NCI-H1436 (cell line): ENCODE measurements at regions not wholly inside any gene's neighbourhood (a gene's known extent, or its start where the extent isn't known, plus 50 kb on each side); places are given as distances from the start of the nearest gene placed in this dataset.

Experiments used
- DNase-seq: peaks from one replicate; lab custom pipeline; 2025; lab: John Stamatoyannopoulos, UW

DNA sequence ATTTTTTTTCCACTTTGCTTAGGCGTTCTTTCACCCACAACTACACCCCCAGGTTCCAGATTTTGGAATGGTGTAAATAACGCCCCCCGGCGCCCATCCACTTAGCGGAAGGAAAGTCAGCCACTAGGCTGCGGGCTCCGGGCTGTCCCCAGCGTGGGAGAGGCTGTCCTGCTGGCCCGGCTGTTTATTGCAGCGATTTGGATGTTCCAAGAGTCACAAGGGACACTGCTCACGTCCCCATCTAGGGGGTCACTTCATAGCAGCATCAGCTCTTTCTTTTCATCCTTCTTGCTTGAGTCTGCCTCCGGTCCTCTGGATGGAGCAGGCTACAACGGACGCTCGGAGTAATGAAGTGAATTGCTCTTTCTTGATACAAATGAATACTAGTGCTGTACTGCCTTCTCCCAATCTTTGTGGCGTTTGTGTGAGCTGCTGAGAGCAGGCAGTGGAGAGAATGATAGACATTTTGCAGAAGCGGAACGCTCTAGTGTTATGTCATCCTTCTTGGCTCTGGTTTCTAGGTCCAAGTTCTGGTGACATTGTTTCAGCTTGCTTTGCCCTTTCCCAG lies 50.7 kb upstream of the PAIP2B start:
- DNase-seq, result no peak

DNA sequence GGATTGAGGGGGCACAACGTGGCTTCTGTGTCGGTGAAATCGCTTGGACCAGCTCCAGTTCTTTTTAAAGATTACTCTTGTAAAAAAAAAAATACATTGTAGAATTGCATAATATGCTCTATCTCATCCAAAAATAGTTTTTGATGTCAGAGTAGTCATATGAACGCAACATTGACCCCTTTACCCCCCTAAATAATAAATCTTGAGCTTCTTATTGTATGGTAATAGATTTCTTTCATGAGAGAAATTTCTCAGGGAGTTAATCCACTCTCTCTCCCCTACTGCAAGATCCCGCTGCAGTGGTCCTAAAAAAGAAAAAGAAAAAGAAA lies 50.2 kb upstream of the PAIP2B start:
- DNase-seq, result no peak

DNA sequence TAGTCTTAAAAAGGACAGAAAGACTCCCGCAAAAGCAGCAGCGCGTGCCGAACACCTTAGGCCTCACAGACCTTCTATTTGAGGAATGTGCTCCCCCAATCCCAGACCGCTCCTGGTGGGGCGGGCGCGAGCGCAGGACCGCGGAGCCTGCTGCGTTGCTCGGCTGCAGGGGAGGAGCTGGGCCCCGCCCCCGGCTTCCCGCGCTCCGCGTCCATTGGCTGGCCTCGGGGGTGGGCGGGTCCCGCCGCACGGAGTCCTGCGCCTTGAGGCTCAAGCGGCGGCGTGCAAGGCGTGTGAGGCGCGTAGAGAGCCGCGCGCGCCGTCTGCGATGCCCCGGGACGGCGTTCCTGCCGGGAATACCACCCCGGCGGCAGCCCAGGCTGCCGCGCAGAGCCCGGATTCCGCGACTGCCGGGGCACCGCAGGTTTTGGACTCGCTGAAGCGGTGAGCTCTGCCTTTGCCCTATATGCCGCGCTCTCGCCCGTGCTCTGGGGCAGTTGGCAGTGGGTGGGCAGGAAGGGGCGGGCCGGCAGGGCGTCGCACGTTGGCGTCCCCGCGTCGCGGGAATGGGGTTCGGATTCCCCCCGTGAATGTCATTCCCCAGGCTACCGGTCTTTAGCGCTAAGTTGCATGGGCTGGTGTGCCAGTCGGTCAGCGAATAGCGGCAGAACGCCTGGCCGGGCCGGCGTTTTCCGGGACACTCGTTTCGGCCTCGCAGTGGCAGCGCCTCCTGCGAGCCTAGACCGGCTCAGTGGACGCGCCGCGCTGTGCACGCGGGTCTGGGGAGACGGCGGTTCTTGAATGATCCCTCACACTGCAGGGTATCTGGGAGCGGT lies 49.6 kb upstream of the PAIP2B start:
- peak; percentile 61 for DNase-seq
